ENCODE measurements at regions not wholly inside any gene's neighbourhood (a gene's known extent, or its start where the extent isn't known, plus 50 kb on each side); places are given as distances from the start of the nearest gene placed in this dataset.

GRCh38 chr5:68918306-68918705 lies 175.5 kb upstream of the SLC30A5 start:
- Mint-ChIP-seq H3K4me3 (no peak overlapping the region), H3K4me1 (ENCODE audit: low read depth) (no peaks in the 10 kb centered on the region), H3K27me3 (ENCODE audit: low read depth) (no peaks in the 10 kb centered on the region), H3K36me3 (ENCODE audit: low read depth) (no peaks in the 10 kb centered on the region), H3K9me3 (peaks cover 8% of the 10 kb centered on the region), H3K27ac (no peak overlapping the region)
- CTCF ChIA-PET: no interaction called here
- intact Hi-C loops (cut with micrococcal nuclease): no loop called here
- no peak for DNase-seq

GRCh38 chr5:68919988-68920490 lies 173.8 kb upstream of the SLC30A5 start:
- no peak for DNase-seq
- Mint-ChIP-seq H3K36me3 (ENCODE audit: low read depth) (no peaks in the 10 kb centered on the region), H3K4me3 (no peak overlapping the region), H3K27me3 (ENCODE audit: low read depth) (no peaks in the 10 kb centered on the region), H3K4me1 (ENCODE audit: low read depth) (no peaks in the 10 kb centered on the region), H3K27ac (no peak overlapping the region), H3K9me3 (peaks cover 8% of the 10 kb centered on the region)
- CTCF ChIA-PET: no interaction called here
- intact Hi-C loops (cut with micrococcal nuclease): loop anchor here (10.0 kb wide), 1 partner anchor 65 kb away; no protein-coding TSS in a partner anchor

- Mint-ChIP-seq H3K36me3 (ENCODE audit: low read depth) (no peaks in the 10 kb centered on the region), H3K27ac (no peak overlapping the region), H3K4me3 (no peak overlapping the region), H3K27me3 (ENCODE audit: low read depth) (no peaks in the 10 kb centered on the region), H3K9me3 (peaks cover 8% of the 10 kb centered on the region), H3K4me1 (ENCODE audit: low read depth) (no peaks in the 10 kb centered on the region)
- no peak for DNase-seq
- CTCF ChIA-PET: no interaction called here
- intact Hi-C loops (cut with micrococcal nuclease): loop anchor here (10.0 kb wide), 1 partner anchor 64 kb away; no protein-coding TSS in a partner anchor
These were observed 172.9 kb upstream of the SLC30A5 start for GRCh38 chr5:68920888-68921287.

- Mint-ChIP-seq H3K27ac (no peak overlapping the region), H3K9me3 (peaks cover 8% of the 10 kb centered on the region), H3K36me3 (ENCODE audit: low read depth) (no peaks in the 10 kb centered on the region), H3K27me3 (ENCODE audit: low read depth) (no peaks in the 10 kb centered on the region), H3K4me3 (no peak overlapping the region), H3K4me1 (ENCODE audit: low read depth) (no peaks in the 10 kb centered on the region)
- intact Hi-C loops (cut with micrococcal nuclease): loop anchor here (10.0 kb wide), 1 partner anchor 62 kb away; no protein-coding TSS in a partner anchor
- CTCF ChIA-PET: no interaction called here
- DNase-seq: no peak
These were observed 171.4 kb upstream of the SLC30A5 start for GRCh38 chr5:68922172-68922987.

GRCh38 chr5:68924481-68925145 lies 169.2 kb upstream of the SLC30A5 start:
- H3K4me3 Mint-ChIP-seq: no peak overlapping the region
- no peaks in the 10 kb centered on the region for H3K4me1 Mint-ChIP-seq (ENCODE audit: low read depth)
- intact Hi-C loops (cut with micrococcal nuclease): loop anchor here (10.0 kb wide), 1 partner anchor 60 kb away; no protein-coding TSS in a partner anchor
- no peak overlapping the region for H3K27ac Mint-ChIP-seq
- DNase-seq: no peak
- CTCF ChIA-PET: no interaction called here
- H3K36me3 Mint-ChIP-seq (ENCODE audit: low read depth): no peaks in the 10 kb centered on the region
- H3K27me3 Mint-ChIP-seq (ENCODE audit: low read depth): no peaks in the 10 kb centered on the region
- H3K9me3 Mint-ChIP-seq: no peaks in the 10 kb centered on the region

- DNase-seq: no peak
- Mint-ChIP-seq H3K27me3 (ENCODE audit: low read depth) (no peaks in the 10 kb centered on the region), H3K27ac (no peak overlapping the region), H3K9me3 (peaks cover 24% of the 10 kb centered on the region), H3K36me3 (ENCODE audit: low read depth) (peaks cover 3% of the 10 kb centered on the region), H3K4me3 (no peak overlapping the region), H3K4me1 (ENCODE audit: low read depth) (no peaks in the 10 kb centered on the region)
- intact Hi-C loops (cut with micrococcal nuclease): loop anchor here (10.0 kb wide), 1 partner anchor 56 kb away; no protein-coding TSS in a partner anchor
- CTCF ChIA-PET: no interaction called here
These were observed 165.1 kb upstream of the SLC30A5 start for GRCh38 chr5:68928617-68929302.

GRCh38 chr5:68930139-68930538 lies 163.7 kb upstream of the SLC30A5 start:
- Mint-ChIP-seq H3K36me3 (ENCODE audit: low read depth) (peaks cover 4% of the 10 kb centered on the region), H3K4me3 (no peak overlapping the region), H3K27me3 (ENCODE audit: low read depth) (no peaks in the 10 kb centered on the region), H3K9me3 (peaks cover 29% of the 10 kb centered on the region), H3K27ac (no peak overlapping the region), H3K4me1 (ENCODE audit: low read depth) (no peaks in the 10 kb centered on the region)
- intact Hi-C loops (cut with micrococcal nuclease): no loop called here
- no peak for DNase-seq
- CTCF ChIA-PET: interaction anchor here (0.6 kb wide), 1 partner anchor 71 kb away, joined by 3 read pairs; no protein-coding TSS in a partner anchor

- intact Hi-C loops (cut with micrococcal nuclease): no loop called here
- Mint-ChIP-seq H3K4me3 (no peak overlapping the region), H3K27ac (no peak overlapping the region), H3K27me3 (ENCODE audit: low read depth) (no peaks in the 10 kb centered on the region), H3K9me3 (peaks cover 31% of the 10 kb centered on the region), H3K4me1 (ENCODE audit: low read depth) (no peaks in the 10 kb centered on the region), H3K36me3 (ENCODE audit: low read depth) (peaks cover 4% of the 10 kb centered on the region)
- CTCF ChIA-PET: no interaction called here
- DNase-seq: peak; percentile 39
These were observed 160.9 kb upstream of the SLC30A5 start for GRCh38 chr5:68932830-68933434.

GRCh38 chr5:68942169-68942568 lies 151.6 kb upstream of the SLC30A5 start:
- H3K9me3 Mint-ChIP-seq: no peaks in the 10 kb centered on the region
- no peaks in the 10 kb centered on the region for H3K4me1 Mint-ChIP-seq (ENCODE audit: low read depth)
- no peak for DNase-seq
- no peak overlapping the region for H3K4me3 Mint-ChIP-seq
- CTCF ChIA-PET: no interaction called here
- intact Hi-C loops (cut with micrococcal nuclease): no loop called here
- H3K27me3 Mint-ChIP-seq (ENCODE audit: low read depth): no peaks in the 10 kb centered on the region
- no peaks in the 10 kb centered on the region for H3K36me3 Mint-ChIP-seq (ENCODE audit: low read depth)
- no peak overlapping the region for H3K27ac Mint-ChIP-seq

GRCh38 chr5:68946728-68947127 lies 147.1 kb upstream of the SLC30A5 start:
- Mint-ChIP-seq H3K27me3 (ENCODE audit: low read depth) (no peaks in the 10 kb centered on the region), H3K4me3 (no peak overlapping the region), H3K36me3 (ENCODE audit: low read depth) (no peaks in the 10 kb centered on the region), H3K4me1 (ENCODE audit: low read depth) (no peaks in the 10 kb centered on the region), H3K9me3 (no peaks in the 10 kb centered on the region), H3K27ac (no peak overlapping the region)
- no peak for DNase-seq
- CTCF ChIA-PET: interaction anchor here (0.6 to 0.9 kb wide), 2 partner anchors 60 to 868 kb away, joined by 3 read pairs; no protein-coding TSS in a partner anchor
- intact Hi-C loops (cut with micrococcal nuclease): no loop called here

- no peak for DNase-seq
- Mint-ChIP-seq H3K4me3 (no peak overlapping the region), H3K27ac (no peak overlapping the region), H3K27me3 (ENCODE audit: low read depth) (no peaks in the 10 kb centered on the region), H3K9me3 (no peaks in the 10 kb centered on the region), H3K36me3 (ENCODE audit: low read depth) (no peaks in the 10 kb centered on the region), H3K4me1 (ENCODE audit: low read depth) (no peaks in the 10 kb centered on the region)
- intact Hi-C loops (cut with micrococcal nuclease): no loop called here
- CTCF ChIA-PET: interaction anchor here (0.7 kb wide), 1 partner anchor 489 kb away, joined by 3 read pairs; no protein-coding TSS in a partner anchor
These were observed 145.8 kb upstream of the SLC30A5 start for GRCh38 chr5:68947986-68948385.

GRCh38 chr5:68949256-68949655 lies 144.6 kb upstream of the SLC30A5 start:
- CTCF ChIA-PET: no interaction called here
- intact Hi-C loops (cut with micrococcal nuclease): no loop called here

More at GRCh38 chr5:68949256-68949655, 144.6 kb upstream of the SLC30A5 start:
- Mint-ChIP-seq H3K27ac (no peak overlapping the region), H3K9me3 (no peaks in the 10 kb centered on the region), H3K36me3 (ENCODE audit: low read depth) (no peaks in the 10 kb centered on the region), H3K4me3 (no peak overlapping the region), H3K4me1 (ENCODE audit: low read depth) (no peaks in the 10 kb centered on the region), H3K27me3 (ENCODE audit: low read depth) (no peaks in the 10 kb centered on the region)
- DNase-seq: no peak

Data from activated naive CD4-positive, alpha-beta T cell treated with anti-CD3 and anti-CD28 coated beads for 36 hours (primary cell).